ENCODE measurements at regions not wholly inside any gene's neighbourhood (a gene's known extent, or its start where the extent isn't known, plus 50 kb on each side); places are given as distances from the start of the nearest gene placed in this dataset.
"Not testable (repeated sequence)": the region's sequence is repeated elsewhere in the genome, so short reads cannot be mapped to it uniquely, and the experiment has no call there.

- no peak for DNase-seq (ENCODE audit: low spot score)
Observed at GRCh38 chr10:56449770-56450169, 88.7 kb upstream of the ZWINT start.

DNA sequence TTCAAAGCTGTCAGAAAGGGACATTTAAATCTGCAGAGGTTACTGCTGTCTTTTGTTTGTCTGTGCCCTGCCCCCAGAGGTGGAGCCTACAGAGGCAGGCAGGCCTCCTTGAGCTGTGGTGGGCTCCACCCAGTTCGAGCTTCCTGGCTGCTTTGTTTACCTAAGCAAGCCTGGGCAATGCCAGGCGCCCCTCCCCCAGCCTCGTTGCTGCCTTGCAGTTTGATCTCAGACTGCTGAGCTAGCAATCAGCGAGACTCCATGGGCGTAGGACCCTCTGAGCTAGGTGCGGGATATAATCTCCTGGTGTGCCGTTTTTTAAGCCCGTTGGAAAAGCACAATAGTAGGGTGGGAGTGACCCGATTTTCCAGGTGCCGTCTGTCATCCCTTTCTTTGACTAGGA, 86.6 kb upstream of the ZWINT start:
- DNase-seq (ENCODE audit: low spot score) = not testable (repeated sequence)

DNA sequence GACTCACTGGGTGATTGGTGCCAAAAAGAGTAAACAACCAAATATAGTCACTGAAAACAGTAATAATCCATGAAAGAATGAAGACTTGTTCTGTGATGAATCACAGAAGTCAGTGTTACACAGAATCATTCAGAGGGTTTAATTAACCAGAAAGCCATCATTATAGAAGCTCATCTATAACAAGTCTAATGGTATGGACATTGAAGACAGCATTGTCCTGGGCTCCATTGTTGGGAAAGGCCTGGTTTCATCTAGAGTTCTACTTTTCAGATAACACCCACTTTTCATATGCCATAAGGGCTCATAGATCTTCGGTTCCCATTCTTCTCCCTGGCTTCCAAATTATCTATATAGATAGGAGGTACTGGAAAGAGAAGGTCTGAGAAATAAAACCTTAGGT, 80.3 kb upstream of the ZWINT start:
- not testable (repeated sequence) for DNase-seq (ENCODE audit: low spot score)
